AG04450 (cell line): ENCODE measurements at regions not wholly inside any gene's neighbourhood (a gene's known extent, or its start where the extent isn't known, plus 50 kb on each side); places are given as distances from the start of the nearest gene placed in this dataset.

Source experiments
- CTCF ChIA-PET: fragments of 300-600, 350-600 bp; formaldehyde crosslinking; extraction: SDS; loops from one replicate; lab custom pipeline; 2022; ENCODE audit warnings: antibody characterized with exemption, inconsistent platforms; lab: Charles Lee
- POLR2A ChIA-PET: fragments of 350-600 bp; formaldehyde crosslinking; extraction: SDS; loops from one replicate; lab custom pipeline; 2021; ENCODE audit warnings: antibody characterized with exemption, inconsistent platforms; lab: Yijun Ruan, JAX
- DNase-seq: peaks from one replicate; pipeline ENCODE4 v3.0.0-alpha.2; 2011; ENCODE audit warnings: low read depth, low spot score
- H3K27ac ChIP-seq: one replicate; pipeline ENCODE4 v1.5.1; 2012; ENCODE audit warnings: low read depth, low read length, control low read depth
- H3K27me3 ChIP-seq: one replicate; pipeline ENCODE4 v1.6.0; 2012; ENCODE audit warnings: low read length; ENCODE audit not compliant: control insufficient read depth, insufficient read depth
- H3K4me3 ChIP-seq: 2 replicates; pipeline ENCODE4 v1.5.1; 2011; ENCODE audit warnings: mild to moderate bottlenecking, low read depth, low read length, control low read depth
- H3K9me3 ChIP-seq: 2 replicates; pipeline ENCODE4 v1.5.1; 2012; ENCODE audit warnings: low read length; ENCODE audit not compliant: control insufficient read depth, insufficient read depth
- CTCF ChIP-seq: IDR thresholded peaks from 2 replicates; pipeline ENCODE4 v1.5.1; 2011; ENCODE audit warnings: low read depth, low read length, control low read depth, inconsistent platforms

GRCh38 chrX:121310820-121311219 is 263.4 kb downstream of the GLUD2 start:
- H3K27me3 ChIP-seq, result no peaks in the 10 kb centered on the region
- no peaks in the 10 kb centered on the region for H3K9me3 ChIP-seq
- no peak for DNase-seq
- H3K4me3 ChIP-seq, result no peak overlapping the region
- no peak for TF ChIP-seq CTCF
- CTCF ChIA-PET, result no interaction called here
- H3K27ac ChIP-seq, result no peak overlapping the region
- POLR2A ChIA-PET, result no interaction called here

DNA sequence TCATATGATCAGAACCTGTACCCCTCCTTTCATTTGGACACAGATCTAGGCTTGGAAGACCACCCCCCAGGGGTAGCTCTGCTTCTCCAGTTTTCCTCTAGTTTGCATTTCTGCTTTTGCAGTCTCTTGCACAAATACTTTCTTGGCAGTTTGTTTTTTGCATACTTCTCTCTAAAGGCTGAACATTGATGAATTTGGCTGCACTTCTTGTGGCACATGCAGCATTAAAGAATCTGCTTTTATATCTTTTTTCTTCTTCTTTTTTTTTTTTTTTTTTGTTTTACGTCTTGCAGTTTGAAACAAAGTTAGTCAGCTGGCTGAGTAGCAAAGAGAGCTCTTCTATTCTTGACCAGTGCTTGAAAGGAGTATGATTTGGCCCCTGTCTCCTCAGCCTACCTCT is 273.0 kb downstream of the GLUD2 start:
- H3K27me3 ChIP-seq, result no peaks in the 10 kb centered on the region
- ChIA-PET CTCF (no interaction called here), POLR2A (no interaction called here)
- no peaks in the 10 kb centered on the region for H3K9me3 ChIP-seq
- no peak overlapping the region for H3K4me3 ChIP-seq
- no peak for TF ChIP-seq CTCF
- DNase-seq, result no peak
- no peak overlapping the region for H3K27ac ChIP-seq

DNA sequence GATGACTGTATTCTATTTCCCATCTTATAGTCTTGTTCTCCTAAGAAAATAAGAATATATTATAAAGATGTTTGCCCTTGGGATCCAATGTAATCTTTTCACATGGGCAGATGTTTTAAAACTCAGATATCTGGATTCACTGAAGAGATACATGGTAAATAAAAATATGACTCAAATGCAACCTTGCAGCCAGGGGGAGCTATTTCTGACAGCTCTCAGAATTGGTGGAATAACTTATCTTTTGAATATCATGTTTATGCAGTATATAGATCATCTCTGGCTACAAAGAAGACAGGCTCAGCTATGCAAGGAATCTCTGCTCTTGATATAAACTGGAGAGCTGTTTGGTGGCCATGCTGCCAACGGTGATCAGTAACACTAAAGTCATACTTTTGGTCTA is 274.7 kb downstream of the GLUD2 start:
- Histone ChIP-seq H3K4me3 (no peak overlapping the region), H3K27me3 (no peaks in the 10 kb centered on the region), H3K9me3 (no peaks in the 10 kb centered on the region), H3K27ac (no peak overlapping the region)
- DNase-seq, result no peak
- ChIA-PET POLR2A (no interaction called here), CTCF (no interaction called here)
- no peak for TF ChIP-seq CTCF

DNA sequence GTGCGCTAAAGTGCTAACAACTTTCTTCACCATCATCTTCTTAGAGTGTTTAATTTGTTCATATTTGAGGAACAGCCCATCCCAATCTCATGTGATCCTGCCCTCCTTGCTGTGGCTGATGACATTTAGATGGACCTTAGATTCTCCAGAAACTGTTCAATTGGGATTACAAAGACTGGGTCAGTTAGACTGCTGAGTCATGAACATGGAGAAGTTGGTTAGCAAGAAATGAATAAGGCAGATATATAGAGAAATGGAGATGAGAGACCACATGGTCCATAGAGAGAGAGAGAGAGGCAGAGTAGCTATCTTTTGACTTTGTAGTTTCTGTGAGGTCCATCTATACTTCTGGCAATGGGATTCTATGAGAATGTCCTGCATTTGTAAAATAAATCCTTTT is 275.9 kb downstream of the GLUD2 start:
- Histone ChIP-seq H3K9me3 (no peaks in the 10 kb centered on the region), H3K27me3 (no peaks in the 10 kb centered on the region), H3K4me3 (no peak overlapping the region), H3K27ac (no peak overlapping the region)
- ChIA-PET CTCF (no interaction called here), POLR2A (no interaction called here)
- no peak for DNase-seq
- TF ChIP-seq CTCF, result no peak

DNA sequence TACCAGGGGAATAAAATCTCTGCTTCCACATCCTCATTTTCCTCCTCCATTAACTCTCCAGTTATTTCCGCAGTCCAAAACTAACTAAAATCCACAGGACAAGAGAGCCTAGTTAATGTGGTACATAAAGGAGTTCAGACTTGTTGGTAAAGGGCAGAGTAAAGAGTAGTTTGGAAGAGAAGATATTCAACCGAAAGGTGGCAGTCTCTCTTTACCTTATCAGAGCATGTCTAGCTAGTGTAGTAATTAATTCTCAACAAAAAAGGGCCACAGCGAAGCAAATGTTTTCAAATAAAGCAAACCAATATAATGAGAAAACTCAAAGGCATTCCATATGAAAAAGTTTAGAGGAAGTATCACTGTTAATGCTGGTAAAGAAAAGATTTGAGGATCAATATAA is 286.5 kb downstream of the GLUD2 start:
- no peak overlapping the region for H3K4me3 ChIP-seq
- no peak overlapping the region for H3K27ac ChIP-seq
- ChIA-PET POLR2A (no interaction called here), CTCF (interaction anchor here (0.6 kb wide), 1 partner anchor 39 kb away, joined by 3 read pairs; no protein-coding TSS in a partner anchor)
- TF ChIP-seq CTCF, result no peak
- H3K27me3 ChIP-seq, result no peaks in the 10 kb centered on the region
- DNase-seq, result no peak
- no peaks in the 10 kb centered on the region for H3K9me3 ChIP-seq
